Right lobe of liver (tissue), 6 donors: ENCODE measurements at regions not wholly inside any gene's neighbourhood (a gene's known extent, or its start where the extent isn't known, plus 50 kb on each side); places are given as distances from the start of the nearest gene placed in this dataset.

ENCODE experiments used
- ATAC-seq, 4 donors: fragments of 200-7000 bp; cut with Tn5 transposase; one replicate each; pipeline ENCODE4 v1.9.1; 2020; ENCODE audit warnings: mild to moderate bottlenecking in 4 of 4, moderate library complexity in 4 of 4
- DNase-seq, 3 donors: peaks; one replicate each; pipeline ENCODE4 v3.0.0-alpha.2; 2020
- H3K27ac ChIP-seq, 3 donors: fragments of 200-600 bp; one replicate each; pipeline ENCODE4 v1.8.0; 2022
- H3K27me3 ChIP-seq, 2 donors: fragments of 200-600 bp; one replicate each; pipeline ENCODE4 v1.8.0; 2022
- H3K36me3 ChIP-seq, 4 donors: fragments of 200-600 bp; sonication (generic) in 1 of 4; one replicate each; pipeline versions ENCODE4 v1.5.1 to v1.8.0; 2017 to 2022; ENCODE audit warnings: control low read depth in 1 of 4
- H3K4me1 ChIP-seq, 4 donors: fragments of 200-600 bp; sonication (generic) in 1 of 4; one replicate each; pipeline versions ENCODE4 v1.5.1 to v1.8.0; 2017 to 2022; ENCODE audit warnings: control low read depth in 1 of 4
- H3K4me3 ChIP-seq, 3 donors: fragments of 200-600 bp; one replicate each; pipeline ENCODE4 v1.8.0; 2022
- H3K9me3 ChIP-seq, 4 donors: fragments of 200-600 bp; sonication (generic) in 1 of 4; one replicate each; pipeline versions ENCODE4 v1.5.1 to v1.8.0; 2017 to 2022; ENCODE audit warnings: control low read depth in 1 of 4
- POLR2A ChIP-seq: fragments of 450-650 bp; IDR thresholded peaks from one replicate; pipeline ENCODE4 v1.6.1; 2017; ENCODE audit warnings: antibody characterized with exemption, mild to moderate bottlenecking
- WGBS: methylation state at CpG from one replicate; pipeline ENCODE4 v1.1.6; 2018; ENCODE audit warnings: low coverage, low lambda C conversion rate; ENCODE audit not compliant: insufficient coverage; ENCODE audit errors: missing lambda C conversion rate; 5-methylcytosine and 5-hydroxymethylcytosine counted together
- intact Hi-C, 2 donors: fragments of 100-400 bp; cut with DNase I; formaldehyde crosslinking; loops; one replicate each; pipeline versions ENCODE4 v1.11.2 to v1.14.1; 2022
- TF ChIP-seq, protein P1 (sequence below), 4 donors: fragments of 200-600 bp in 3 of 4; fragments of 450-650 bp in 1 of 4; IDR thresholded peaks; one replicate each; pipeline versions ENCODE4 v1.5.1 to v1.8.0; 2016 to 2022; ENCODE audit warnings: antibody characterized with exemption in 4 of 4, mild to moderate bottlenecking in 2 of 4
- donor health status: DM: no; HTN: yes; CAD: no.
- donor health status: DM: no; HTN: no; CAD: no.
- donor health status: DM: no; HTN: no; CAD: no.
- donor health status: DM: no; HTN: yes; CAD: no.
- donor health status: DM: no; HTN: yes; CAD: no.

DNA sequence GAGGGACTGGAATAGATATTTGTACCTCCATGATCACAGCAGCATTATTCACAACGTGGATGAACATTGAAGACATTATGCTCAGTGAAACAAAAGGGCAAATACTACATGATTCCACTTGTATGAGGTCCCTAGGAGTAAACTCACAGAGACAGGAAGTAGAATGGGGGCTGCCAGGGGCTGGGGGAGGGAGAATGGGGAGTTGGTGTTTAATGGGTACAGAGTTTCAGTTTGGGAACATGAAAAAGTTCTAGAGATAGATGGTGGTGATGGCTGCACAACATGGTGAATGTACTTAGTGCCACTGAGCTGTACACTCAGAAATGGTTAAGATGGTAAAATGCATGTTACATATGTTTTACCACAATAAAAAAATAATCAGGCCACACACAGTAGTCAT lies 164.3 kb upstream of the RREB1 start:
- H3K4me1 ChIP-seq, result no peaks in the 10 kb centered on the region
- TF ChIP-seq, protein P1, sequence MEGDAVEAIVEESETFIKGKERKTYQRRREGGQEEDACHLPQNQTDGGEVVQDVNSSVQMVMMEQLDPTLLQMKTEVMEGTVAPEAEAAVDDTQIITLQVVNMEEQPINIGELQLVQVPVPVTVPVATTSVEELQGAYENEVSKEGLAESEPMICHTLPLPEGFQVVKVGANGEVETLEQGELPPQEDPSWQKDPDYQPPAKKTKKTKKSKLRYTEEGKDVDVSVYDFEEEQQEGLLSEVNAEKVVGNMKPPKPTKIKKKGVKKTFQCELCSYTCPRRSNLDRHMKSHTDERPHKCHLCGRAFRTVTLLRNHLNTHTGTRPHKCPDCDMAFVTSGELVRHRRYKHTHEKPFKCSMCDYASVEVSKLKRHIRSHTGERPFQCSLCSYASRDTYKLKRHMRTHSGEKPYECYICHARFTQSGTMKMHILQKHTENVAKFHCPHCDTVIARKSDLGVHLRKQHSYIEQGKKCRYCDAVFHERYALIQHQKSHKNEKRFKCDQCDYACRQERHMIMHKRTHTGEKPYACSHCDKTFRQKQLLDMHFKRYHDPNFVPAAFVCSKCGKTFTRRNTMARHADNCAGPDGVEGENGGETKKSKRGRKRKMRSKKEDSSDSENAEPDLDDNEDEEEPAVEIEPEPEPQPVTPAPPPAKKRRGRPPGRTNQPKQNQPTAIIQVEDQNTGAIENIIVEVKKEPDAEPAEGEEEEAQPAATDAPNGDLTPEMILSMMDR (IDR thresholded peaks at IDR 0.05), result no peak
- TF ChIP-seq POLR2A, result no peak
- no peak for DNase-seq
- no peak for ATAC-seq
- H3K4me3 ChIP-seq, result no peak overlapping the region
- WGBS, result 46% methylated on average over 1 of the region's 1 CpG
- H3K27ac ChIP-seq, result no peak overlapping the region
- no peaks in the 10 kb centered on the region for H3K27me3 ChIP-seq
- intact Hi-C loops, result no loop called here
- H3K9me3 ChIP-seq, result no peaks in the 10 kb centered on the region
- no peaks in the 10 kb centered on the region for H3K36me3 ChIP-seq

DNA sequence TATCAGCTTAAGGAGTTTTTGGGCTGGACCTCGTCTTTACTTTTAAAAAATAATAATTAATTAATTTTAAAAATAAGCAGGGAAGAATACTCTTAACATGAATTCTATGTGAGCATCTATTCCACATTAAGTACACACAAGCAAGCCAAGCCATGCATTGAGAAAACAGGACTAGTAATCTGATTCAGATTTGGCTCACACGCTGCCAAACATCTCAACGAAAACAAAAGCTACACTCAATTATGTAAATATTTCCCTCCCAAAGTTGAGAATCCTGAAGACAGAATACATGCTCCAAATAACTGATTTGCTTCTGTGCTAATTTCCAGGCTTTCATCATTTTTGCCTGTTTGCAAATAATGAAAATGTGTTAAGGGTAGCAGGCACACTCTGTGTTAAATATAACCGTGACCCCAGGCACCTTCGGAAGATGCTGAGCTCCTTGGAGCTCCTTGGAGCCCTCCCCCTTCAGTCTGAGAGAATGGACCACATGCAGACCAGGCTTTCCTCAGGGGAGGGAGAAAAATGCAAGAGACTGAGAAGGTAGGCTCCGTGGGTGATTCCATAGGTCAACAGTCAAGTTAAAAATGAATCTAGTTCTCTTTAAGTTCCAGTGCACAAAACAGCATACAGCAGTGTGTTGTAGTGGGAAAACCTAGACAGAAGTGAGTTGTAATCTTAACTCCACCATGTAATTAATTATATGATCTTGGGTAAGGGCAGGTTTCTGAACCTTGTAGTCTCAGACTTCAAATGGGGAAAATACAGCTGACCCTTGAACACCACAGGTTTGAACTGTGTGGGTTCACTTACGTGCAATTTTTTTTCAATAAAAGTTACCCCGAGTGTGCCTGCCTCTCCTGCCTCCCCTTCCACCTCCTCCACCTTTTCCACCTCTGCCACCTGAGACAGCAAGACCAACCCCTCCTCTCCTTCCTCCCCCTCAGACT lies 161.3 kb upstream of the RREB1 start:
- ATAC-seq (no peak), DNase-seq (no peak)
- Histone ChIP-seq H3K27ac (no peak overlapping the region), H3K4me3 (no peak overlapping the region), H3K4me1 (no peaks in the 10 kb centered on the region), H3K9me3 (no peaks in the 10 kb centered on the region), H3K27me3 (no peaks in the 10 kb centered on the region), H3K36me3 (no peaks in the 10 kb centered on the region)
- TF ChIP-seq POLR2A, result no peak
- TF ChIP-seq, protein P1 (IDR thresholded peaks at IDR 0.05), result no peak
- 64% methylated on average over 8 of the region's 8 CpGs for WGBS
- intact Hi-C loops, result no loop called here

DNA sequence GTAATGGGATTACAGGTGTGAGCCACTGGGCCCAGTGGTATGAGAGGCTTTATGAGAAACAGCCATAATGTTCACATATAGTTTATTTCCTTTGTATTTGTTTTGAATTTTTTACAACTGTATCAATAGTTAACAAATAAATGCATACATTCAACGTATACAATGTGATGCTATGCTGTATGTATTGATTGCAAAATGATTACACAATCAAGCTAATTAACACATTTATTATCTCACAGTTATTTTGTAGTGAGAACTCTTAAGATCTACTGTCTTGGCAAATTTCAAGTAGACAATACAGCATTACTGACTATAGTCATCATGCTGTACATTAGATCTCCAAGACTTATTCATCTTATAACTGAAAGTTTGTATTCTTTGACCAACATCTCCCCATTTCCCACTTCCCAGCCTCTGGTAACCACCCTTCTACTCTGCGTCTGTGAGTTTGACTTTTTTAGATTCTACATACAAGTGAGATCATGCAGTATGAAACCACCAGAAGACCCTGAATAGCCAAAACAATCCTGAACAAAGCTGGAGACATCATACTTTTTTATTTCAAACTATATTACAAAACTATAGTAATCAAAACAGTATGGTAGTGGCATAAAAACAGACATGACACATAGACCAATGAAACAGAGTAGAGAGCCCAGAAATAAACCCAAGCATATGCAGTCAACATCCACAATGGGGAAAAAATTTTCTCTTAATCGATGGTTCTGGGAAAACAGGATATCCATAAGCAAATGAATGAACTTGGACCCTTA lies 157.2 kb upstream of the RREB1 start:
- Histone ChIP-seq H3K4me3 (no peak overlapping the region), H3K9me3 (no peaks in the 10 kb centered on the region), H3K36me3 (no peaks in the 10 kb centered on the region), H3K4me1 (no peaks in the 10 kb centered on the region), H3K27ac (no peak overlapping the region), H3K27me3 (no peaks in the 10 kb centered on the region)
- DNase-seq (no peak), ATAC-seq (no peak)
- 63% methylated on average over 3 of the region's 3 CpGs for WGBS
- intact Hi-C loops, result no loop called here
- TF ChIP-seq, protein P1 (IDR thresholded peaks at IDR 0.05), result no peak
- TF ChIP-seq POLR2A, result no peak

DNA sequence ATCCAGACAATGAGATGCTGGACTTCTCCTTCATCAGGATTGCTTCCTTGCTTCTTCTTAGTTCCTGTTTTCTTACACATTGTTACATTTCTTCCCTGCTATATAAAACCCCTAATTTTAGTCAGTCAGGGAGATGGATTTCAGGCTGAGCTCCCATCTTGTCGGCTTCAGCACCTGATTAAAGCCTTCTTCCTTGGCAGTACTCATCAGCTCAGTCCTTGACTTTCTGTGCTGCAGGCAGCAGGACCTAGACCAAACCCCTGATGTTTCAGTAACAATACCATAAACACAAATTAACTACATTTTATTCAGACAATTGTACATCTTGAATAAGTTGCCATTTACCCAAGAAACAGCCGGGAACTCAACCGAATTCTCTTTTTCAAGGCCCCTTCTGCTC lies 156.4 kb upstream of the RREB1 start:
- Histone ChIP-seq H3K36me3 (no peaks in the 10 kb centered on the region), H3K27me3 (no peaks in the 10 kb centered on the region), H3K4me1 (no peaks in the 10 kb centered on the region), H3K27ac (no peak overlapping the region), H3K9me3 (no peaks in the 10 kb centered on the region), H3K4me3 (no peak overlapping the region)
- intact Hi-C loops, result no loop called here
- DNase-seq (no peak), ATAC-seq (no peak)
- TF ChIP-seq, protein P1 (IDR thresholded peaks at IDR 0.05), result no peak
- TF ChIP-seq POLR2A, result no peak
- WGBS, result 90% methylated on average over 3 of the region's 3 CpGs
